ENCODE measurements at regions not wholly inside any gene's neighbourhood (a gene's known extent, or its start where the extent isn't known, plus 50 kb on each side); places are given as distances from the start of the nearest gene placed in this dataset.

DNA sequence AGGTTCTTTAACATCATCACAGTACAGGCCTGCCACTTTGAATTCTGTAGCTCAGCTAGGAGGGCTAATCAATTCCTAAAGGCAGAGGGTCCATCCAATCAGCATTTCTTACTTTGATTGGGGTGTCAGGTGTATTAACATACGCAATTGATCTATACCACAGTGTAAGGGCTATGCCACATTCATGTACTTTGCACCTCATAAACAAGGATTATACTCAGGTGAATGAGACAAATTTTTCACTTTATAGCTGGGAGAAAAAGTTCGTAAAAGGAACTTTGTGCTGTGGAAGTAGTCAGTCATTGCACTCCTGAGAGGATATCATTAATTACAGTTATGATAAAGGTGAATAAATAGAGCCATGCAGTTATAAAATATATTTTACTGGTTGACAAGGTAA, 119.9 kb upstream of the AHR start:
- no peak for TF ChIP-seq CTCF (IDR thresholded peaks at IDR 0.05; ENCODE audit: control extremely low read depth in 1 of 3, insufficient read depth in 1 of 3, low read depth in 1 of 3, low read length in 3 of 3)
- no peak for TF ChIP-seq EZH2 (IDR thresholded peaks at IDR 0.05; ENCODE audit: low read depth, low read length, severe bottlenecking)
- no peak for TF ChIP-seq POLR2A (IDR thresholded peaks at IDR 0.05; ENCODE audit: control extremely low read depth in 1 of 2, low read depth in 2 of 2, low read length in 2 of 2)
